Neural progenitor cell (in vitro differentiated cells): ENCODE measurements at regions not wholly inside any gene's neighbourhood (a gene's known extent, or its start where the extent isn't known, plus 50 kb on each side); places are given as distances from the start of the nearest gene placed in this dataset.

Experiments
- DNase-seq: peaks from one replicate; pipeline ENCODE4 v3.0.0-alpha.2; 2016; ENCODE audit warnings: low spot score
- H2AFZ ChIP-seq: fragments of 200-600 bp; sonication (generic); replicated peaks from 2 replicates; pipeline ENCODE4 v1.6.1; 2016; ENCODE audit warnings: antibody characterized with exemption
- H3F3A ChIP-seq: fragments of 200-600 bp; sonication (generic); 2 replicates; pipeline ENCODE4 v1.6.1; 2016; ENCODE audit warnings: antibody characterized with exemption, low read depth
- H3K27ac ChIP-seq: fragments of 200-600 bp; sonication (generic); 2 replicates; pipeline ENCODE4 v1.5.1; 2016; ENCODE audit warnings: mild to moderate bottlenecking
- H3K27me3 ChIP-seq: fragments of 200-600 bp; sonication (generic); 2 replicates; pipeline ENCODE4 v1.6.1; 2016; ENCODE audit warnings: mild to moderate bottlenecking, moderate library complexity
- H3K36me3 ChIP-seq: fragments of 200-600 bp; sonication (generic); 2 replicates; pipeline ENCODE4 v1.5.1; 2016
- H3K4me1 ChIP-seq: fragments of 200-600 bp; sonication (generic); 2 replicates; pipeline ENCODE4 v1.6.1; 2016; ENCODE audit warnings: mixed run types
- H3K4me2 ChIP-seq: fragments of 200-600 bp; sonication (generic); 2 replicates; pipeline ENCODE4 v1.6.1; 2016
- H3K4me3 ChIP-seq: fragments of 200-600 bp; sonication (generic); 2 replicates; pipeline ENCODE4 v1.5.1; 2016
- H3K79me2 ChIP-seq: fragments of 200-600 bp; sonication (generic); 2 replicates; pipeline ENCODE4 v1.6.1; 2016; ENCODE audit warnings: low read depth
- H3K9ac ChIP-seq: fragments of 200-600 bp; sonication (generic); 2 replicates; pipeline ENCODE4 v1.6.1; 2016
- H3K9me3 ChIP-seq: fragments of 200-600 bp; sonication (generic); 2 replicates; pipeline ENCODE4 v1.5.1; 2016; ENCODE audit warnings: low read depth
- H4K20me1 ChIP-seq: fragments of 200-600 bp; sonication (generic); 2 replicates; pipeline ENCODE4 v1.6.1; 2016; ENCODE audit warnings: low read depth
- H3K27ac Mint-ChIP-seq: 3 replicates; pipeline ENCODE4 v1.8.0; 2021; ENCODE audit warnings: mixed read lengths
- H3K27me3 Mint-ChIP-seq: 2 replicates; pipeline ENCODE4 v1.8.0; 2022; ENCODE audit warnings: low read depth, mild to moderate bottlenecking, inconsistent platforms, moderate library complexity, mixed read lengths; ENCODE audit not compliant: insufficient read depth
- H3K36me3 Mint-ChIP-seq: 3 replicates; pipeline ENCODE4 v1.8.0; 2021; ENCODE audit warnings: mixed read lengths
- H3K4me1 Mint-ChIP-seq: 3 replicates; pipeline ENCODE4 v1.8.0; 2021; ENCODE audit warnings: mixed read lengths
- H3K4me3 Mint-ChIP-seq: 3 replicates; pipeline ENCODE4 v1.8.0; 2021; ENCODE audit warnings: mild to moderate bottlenecking, moderate library complexity, mixed read lengths
- H3K9me3 Mint-ChIP-seq: 3 replicates; pipeline ENCODE4 v1.8.0; 2020; ENCODE audit warnings: mixed read lengths
- EZH2 ChIP-seq: fragments of 200-600 bp; sonication (generic); IDR thresholded peaks from 2 replicates; pipeline ENCODE4 v1.6.1; 2017; ENCODE audit warnings: antibody characterized with exemption, mild to moderate bottlenecking, moderate library complexity
- EZH2phosphoT487 ChIP-seq: fragments of 200-600 bp; sonication (generic); IDR thresholded peaks from 2 replicates; pipeline ENCODE4 v1.6.1; 2017; ENCODE audit warnings: antibody characterized with exemption
- TF ChIP-seq, protein P1 (sequence below): fragments of 200-600 bp; sonication (generic); IDR thresholded peaks from 2 replicates; pipeline ENCODE4 v1.5.1; 2017; ENCODE audit warnings: antibody characterized with exemption, mild to moderate bottlenecking

DNA sequence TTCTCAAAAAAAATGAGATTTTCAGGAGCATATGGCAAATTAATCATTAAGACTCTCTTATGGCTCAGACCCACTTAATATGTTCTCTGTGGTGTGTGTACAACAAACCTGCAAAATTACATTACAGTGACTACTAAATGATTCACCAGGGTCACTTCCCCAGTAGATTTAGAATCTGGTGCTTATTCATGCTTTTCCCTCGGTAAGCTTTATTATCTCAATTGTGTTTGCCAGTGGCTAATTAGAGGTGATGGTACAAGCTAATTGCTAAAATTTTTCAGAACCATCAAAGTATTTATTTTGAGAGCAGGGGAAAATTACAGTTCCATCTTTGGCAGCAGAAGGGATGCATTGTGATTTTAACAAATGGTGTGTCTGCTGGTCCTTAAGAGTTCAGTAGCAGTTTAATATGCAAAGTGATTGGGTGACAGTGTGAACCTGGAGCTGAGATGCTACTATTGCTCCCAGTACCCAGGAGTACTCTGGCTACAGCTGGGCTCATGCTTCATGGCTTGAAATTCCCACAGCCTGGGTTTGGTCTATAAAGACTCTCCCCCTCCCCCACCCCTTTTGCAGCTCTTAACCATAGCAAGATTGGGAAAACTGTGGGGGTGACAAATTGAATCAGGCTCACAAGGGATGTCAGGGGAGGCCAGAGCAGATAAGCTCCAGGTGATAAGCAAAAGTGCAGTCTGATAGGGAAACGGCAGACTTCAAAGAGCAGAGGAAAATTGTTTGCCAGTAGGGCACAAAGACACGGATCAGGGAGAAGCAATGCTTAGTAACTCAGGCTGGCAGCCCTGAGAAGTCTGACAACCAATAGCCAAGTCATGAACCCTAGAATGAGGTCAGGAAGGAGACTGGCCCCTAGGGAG, 92.8 kb upstream of the RAD23B start:
- Histone ChIP-seq H3K9ac (no peak overlapping the region), H3K27ac (no peak overlapping the region), H2AFZ (no peak overlapping the region), H3F3A (no peaks in the 10 kb centered on the region), H3K27me3 (no peaks in the 10 kb centered on the region), H3K79me2 (no peaks in the 10 kb centered on the region), H3K4me2 (no peak overlapping the region), H3K4me1 (peaks cover 8% of the 10 kb centered on the region), H3K9me3 (no peaks in the 10 kb centered on the region), H4K20me1 (no peaks in the 10 kb centered on the region), H3K36me3 (no peaks in the 10 kb centered on the region), H3K4me3 (no peak overlapping the region)
- peaks cover 10% of the 10 kb centered on the region for H3K4me1 Mint-ChIP-seq
- peaks cover 5% of the 10 kb centered on the region for H3K27me3 Mint-ChIP-seq
- H3K36me3 Mint-ChIP-seq: no peaks in the 10 kb centered on the region
- TF ChIP-seq EZH2 (no peak), EZH2phosphoT487 (no peak)
- TF ChIP-seq, protein P1, sequence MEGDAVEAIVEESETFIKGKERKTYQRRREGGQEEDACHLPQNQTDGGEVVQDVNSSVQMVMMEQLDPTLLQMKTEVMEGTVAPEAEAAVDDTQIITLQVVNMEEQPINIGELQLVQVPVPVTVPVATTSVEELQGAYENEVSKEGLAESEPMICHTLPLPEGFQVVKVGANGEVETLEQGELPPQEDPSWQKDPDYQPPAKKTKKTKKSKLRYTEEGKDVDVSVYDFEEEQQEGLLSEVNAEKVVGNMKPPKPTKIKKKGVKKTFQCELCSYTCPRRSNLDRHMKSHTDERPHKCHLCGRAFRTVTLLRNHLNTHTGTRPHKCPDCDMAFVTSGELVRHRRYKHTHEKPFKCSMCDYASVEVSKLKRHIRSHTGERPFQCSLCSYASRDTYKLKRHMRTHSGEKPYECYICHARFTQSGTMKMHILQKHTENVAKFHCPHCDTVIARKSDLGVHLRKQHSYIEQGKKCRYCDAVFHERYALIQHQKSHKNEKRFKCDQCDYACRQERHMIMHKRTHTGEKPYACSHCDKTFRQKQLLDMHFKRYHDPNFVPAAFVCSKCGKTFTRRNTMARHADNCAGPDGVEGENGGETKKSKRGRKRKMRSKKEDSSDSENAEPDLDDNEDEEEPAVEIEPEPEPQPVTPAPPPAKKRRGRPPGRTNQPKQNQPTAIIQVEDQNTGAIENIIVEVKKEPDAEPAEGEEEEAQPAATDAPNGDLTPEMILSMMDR: no peak
- DNase-seq: no peak
- H3K4me3 Mint-ChIP-seq: no peak overlapping the region
- H3K9me3 Mint-ChIP-seq: no peaks in the 10 kb centered on the region
- H3K27ac Mint-ChIP-seq: no peak overlapping the region

DNA sequence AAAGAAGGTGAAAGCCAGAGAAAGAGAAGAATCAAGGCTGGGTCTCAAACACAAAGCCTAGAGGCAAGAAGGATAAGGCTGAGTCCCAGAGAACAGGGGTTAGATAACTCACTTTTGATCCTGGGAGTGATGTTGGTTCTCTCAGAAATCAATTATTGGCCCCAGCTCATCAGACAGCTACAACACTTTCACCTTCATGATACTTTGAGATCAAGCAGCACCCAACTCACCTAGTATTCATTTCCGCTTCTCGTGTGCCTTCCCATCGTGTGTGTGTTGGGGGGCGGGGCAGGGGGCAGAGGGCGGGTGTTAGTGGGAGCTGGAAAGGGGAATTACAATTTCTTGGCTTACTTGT, 92.2 kb upstream of the RAD23B start:
- no peak overlapping the region for H3K4me3 ChIP-seq
- H3K36me3 Mint-ChIP-seq: no peaks in the 10 kb centered on the region
- no peaks in the 10 kb centered on the region for H3K9me3 ChIP-seq
- H4K20me1 ChIP-seq: no peaks in the 10 kb centered on the region
- H3K27me3 ChIP-seq: no peaks in the 10 kb centered on the region
- H3K4me3 Mint-ChIP-seq: no peak overlapping the region
- peaks cover 10% of the 10 kb centered on the region for H3K4me1 Mint-ChIP-seq
- H3K27ac ChIP-seq: no peak overlapping the region
- no peak overlapping the region for H3K27ac Mint-ChIP-seq
- no peak for DNase-seq
- no peaks in the 10 kb centered on the region for H3F3A ChIP-seq
- H3K4me1 ChIP-seq: peaks cover 8% of the 10 kb centered on the region
- no peak overlapping the region for H2AFZ ChIP-seq
- no peaks in the 10 kb centered on the region for H3K79me2 ChIP-seq
- H3K36me3 ChIP-seq: no peaks in the 10 kb centered on the region
- TF ChIP-seq, protein P1: no peak
- TF ChIP-seq EZH2 (no peak), EZH2phosphoT487 (no peak)
- peaks cover 5% of the 10 kb centered on the region for H3K27me3 Mint-ChIP-seq
- no peaks in the 10 kb centered on the region for H3K9me3 Mint-ChIP-seq
- H3K4me2 ChIP-seq: no peak overlapping the region
- H3K9ac ChIP-seq: no peak overlapping the region

DNA sequence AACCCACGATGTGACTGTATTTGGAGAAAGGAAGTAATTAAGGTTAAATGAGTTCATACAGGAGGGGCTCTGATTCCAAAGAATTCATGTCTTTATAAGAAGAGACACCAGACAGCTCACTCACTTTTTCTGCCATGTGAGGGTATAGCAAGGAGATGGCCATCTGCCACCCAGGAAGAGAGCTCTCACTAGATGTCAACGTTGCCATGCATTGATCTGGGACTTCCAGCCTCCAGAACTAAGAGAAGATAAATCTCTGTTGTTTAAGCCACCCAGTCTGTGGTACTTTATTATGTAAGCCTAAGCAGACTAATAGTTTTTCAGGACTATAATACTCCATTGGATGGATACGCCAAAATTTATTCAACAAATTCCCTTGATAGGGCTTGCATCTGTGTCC, 89.8 kb upstream of the RAD23B start:
- Mint-ChIP-seq H3K4me3 (no peak overlapping the region), H3K27ac (no peak overlapping the region), H3K36me3 (no peaks in the 10 kb centered on the region), H3K4me1 (peaks cover 10% of the 10 kb centered on the region), H3K27me3 (peaks cover 3% of the 10 kb centered on the region), H3K9me3 (no peaks in the 10 kb centered on the region)
- no peak for DNase-seq
- H3K36me3 ChIP-seq: no peaks in the 10 kb centered on the region
- no peak overlapping the region for H2AFZ ChIP-seq
- TF ChIP-seq EZH2: no peak
- TF ChIP-seq, protein P1: no peak
- no peak for TF ChIP-seq EZH2phosphoT487
- H3K4me3 ChIP-seq: no peak overlapping the region
- no peaks in the 10 kb centered on the region for H3K9me3 ChIP-seq
- no peak overlapping the region for H3K9ac ChIP-seq
- H4K20me1 ChIP-seq: no peaks in the 10 kb centered on the region
- no peak overlapping the region for H3K4me2 ChIP-seq
- no peaks in the 10 kb centered on the region for H3K27me3 ChIP-seq
- no peak overlapping the region for H3K27ac ChIP-seq
- no peaks in the 10 kb centered on the region for H3F3A ChIP-seq
- H3K79me2 ChIP-seq: no peaks in the 10 kb centered on the region
- peaks cover 8% of the 10 kb centered on the region for H3K4me1 ChIP-seq
